Common myeloid progenitor, CD34-positive (primary cell): ENCODE measurements at regions not wholly inside any gene's neighbourhood (a gene's known extent, or its start where the extent isn't known, plus 50 kb on each side); places are given as distances from the start of the nearest gene placed in this dataset.
"Not testable (repeated sequence)": the region's sequence is repeated elsewhere in the genome, so short reads cannot be mapped to it uniquely, and the experiment has no call there.

Source experiments
- CTCF ChIA-PET: fragments of 350-600 bp; sonication (Branson Sonifier 250); formaldehyde crosslinking; loops from one replicate; lab custom pipeline; 2021; ENCODE audit warnings: antibody characterized with exemption; lab: Charles Lee
- POLR2A ChIA-PET: fragments of 350-600 bp; sonication (Branson Sonifier 250); formaldehyde crosslinking; loops from one replicate; lab custom pipeline; 2021; ENCODE audit warnings: antibody characterized with exemption; lab: Charles Lee
- DNase-seq, 3 donors: peaks; one replicate each; pipeline versions ENCODE4 v3.0.0 to v3.0.0-alpha.2; 2013
- H3K27ac ChIP-seq, 2 experiments: 1 replicate in 1 of 2; 2 replicates in 1 of 2; pipeline ENCODE4 v1.7.0; 2013; ENCODE audit warnings: inconsistent platforms in 2 of 2, low read length in 2 of 2, mild to moderate bottlenecking in 2 of 2, low read depth in 1 of 2, moderate library complexity in 1 of 2; ENCODE audit not compliant: severe bottlenecking in 2 of 2, insufficient read depth in 1 of 2, poor library complexity in 1 of 2
- H3K27me3 ChIP-seq, 5 experiments: replicated peaks in 2 of 5; 1 replicate in 3 of 5; 2 replicates in 2 of 5; pipeline versions ENCODE4 v1.6.1 to v1.7.0; 2013; ENCODE audit warnings: low read length in 4 of 5, mild to moderate bottlenecking in 2 of 5, moderate library complexity in 2 of 5, inconsistent platforms in 1 of 5; ENCODE audit not compliant: insufficient read depth in 5 of 5, control insufficient read depth in 4 of 5
- H3K36me3 ChIP-seq, 4 experiments: 1 replicate in 2 of 4; 2 replicates in 2 of 4; pipeline versions ENCODE4 v1.6.1 to v1.7.0; 2013; ENCODE audit warnings: low read length in 3 of 4, control low read depth in 1 of 4, mild to moderate bottlenecking in 1 of 4; ENCODE audit not compliant: control insufficient read depth in 4 of 4, insufficient read depth in 4 of 4
- H3K4me1 ChIP-seq, 4 experiments: 1 replicate in 3 of 4; 2 replicates in 1 of 4; pipeline versions ENCODE4 v1.6.1 to v1.7.1; 2013; ENCODE audit warnings: low read length in 3 of 4, mild to moderate bottlenecking in 3 of 4, control low read depth in 1 of 4, inconsistent platforms in 1 of 4, moderate library complexity in 1 of 4; ENCODE audit not compliant: control insufficient read depth in 4 of 4, insufficient read depth in 4 of 4; ENCODE audit errors: control extremely low read depth in 1 of 4
- H3K4me3 ChIP-seq, 7 experiments: 1 replicate in 4 of 7; 2 replicates in 3 of 7; pipeline versions ENCODE4 v1.5.1 to v1.7.0; 2013; ENCODE audit warnings: mild to moderate bottlenecking in 7 of 7, low read length in 6 of 7, moderate library complexity in 6 of 7, inconsistent platforms in 2 of 7, low read depth in 2 of 7, control low read depth in 1 of 7; ENCODE audit not compliant: insufficient read depth in 4 of 7, control insufficient read depth in 1 of 7; ENCODE audit errors: extremely low read depth in 1 of 7
- H3K9me3 ChIP-seq, 5 experiments: 1 replicate in 4 of 5; 2 replicates in 1 of 5; pipeline versions ENCODE4 v1.6.1 to v1.7.1; 2013; ENCODE audit warnings: low read length in 4 of 5, mild to moderate bottlenecking in 2 of 5, inconsistent platforms in 1 of 5, low read depth in 1 of 5, moderate library complexity in 1 of 5; ENCODE audit not compliant: control insufficient read depth in 4 of 5, insufficient read depth in 2 of 5; ENCODE audit errors: control extremely low read depth in 1 of 5
- WGBS: methylation state at CpG from one replicate; pipeline ENCODE4 v1.1.5; 2013; ENCODE audit not compliant: insufficient coverage; 5-methylcytosine and 5-hydroxymethylcytosine counted together

GRCh38 chr11:41534861-41535260 is 75.4 kb upstream of the LRRC4C start:
- 100% methylated on average over 1 of the region's 2 CpGs for WGBS
- Histone ChIP-seq H3K4me1 (no peaks in the 10 kb centered on the region), H3K36me3 (no peaks in the 10 kb centered on the region), H3K27ac (no peak overlapping the region), H3K9me3 (no peaks in the 10 kb centered on the region), H3K27me3 (no peaks in the 10 kb centered on the region), H3K4me3 (no peak overlapping the region)
- no peak for DNase-seq
- ChIA-PET CTCF (interaction anchor here (1.3 kb wide), 1 partner anchor 11 kb away, joined by 4 read pairs; no protein-coding TSS in a partner anchor), POLR2A (no interaction called here)

GRCh38 chr11:41536021-41536568 is 76.6 kb upstream of the LRRC4C start:
- Histone ChIP-seq H3K4me1 (no peaks in the 10 kb centered on the region), H3K36me3 (no peaks in the 10 kb centered on the region), H3K27me3 (no peaks in the 10 kb centered on the region), H3K9me3 (no peaks in the 10 kb centered on the region), H3K27ac (no peak overlapping the region), H3K4me3 (no peak overlapping the region)
- CTCF ChIA-PET = no interaction called here
- no peak for DNase-seq
- POLR2A ChIA-PET = no interaction called here
- WGBS = over 99% methylated on average over 7 of the region's 10 CpGs

GRCh38 chr11:41544902-41545301 is 85.5 kb upstream of the LRRC4C start:
- CTCF ChIA-PET = interaction anchor here (1.4 kb wide), 1 partner anchor 9 kb away, joined by 3 read pairs; no protein-coding TSS in a partner anchor
- 100% methylated on average over 3 of the region's 3 CpGs for WGBS
- POLR2A ChIA-PET = not testable (repeated sequence)

GRCh38 chr11:41578421-41579051 is 119.1 kb upstream of the LRRC4C start:
- H3K4me3 ChIP-seq = no peak overlapping the region
- H3K4me1 ChIP-seq = no peaks in the 10 kb centered on the region
- H3K27ac ChIP-seq = no peak overlapping the region
- ChIA-PET POLR2A (no interaction called here), CTCF (interaction anchor here (0.6 kb wide), 1 partner anchor 192 kb away, joined by 3 read pairs; no protein-coding TSS in a partner anchor)
- no peaks in the 10 kb centered on the region for H3K36me3 ChIP-seq
- WGBS = 90% methylated on average over 7 of the region's 9 CpGs
- DNase-seq = no peak
- no peaks in the 10 kb centered on the region for H3K9me3 ChIP-seq
- H3K27me3 ChIP-seq = no peaks in the 10 kb centered on the region

More at GRCh38 chr11:41544902-41545301, 85.5 kb upstream of the LRRC4C start:
- H3K27ac ChIP-seq, DNase-seq, H3K4me1 ChIP-seq, H3K4me3 ChIP-seq, H3K36me3 ChIP-seq, H3K9me3 ChIP-seq, H3K27me3 ChIP-seq: not testable (repeated sequence)

- Histone ChIP-seq H3K36me3 (no peaks in the 10 kb centered on the region), H3K9me3 (no peaks in the 10 kb centered on the region), H3K4me1 (no peaks in the 10 kb centered on the region), H3K27ac (no peak overlapping the region), H3K4me3 (no peak overlapping the region), H3K27me3 (no peaks in the 10 kb centered on the region)
- 91% methylated on average over 3 of the region's 3 CpGs for WGBS
- POLR2A ChIA-PET = no interaction called here
- CTCF ChIA-PET = interaction anchor here (0.7 kb wide), 1 partner anchor 804 kb away, joined by 3 read pairs; no protein-coding TSS in a partner anchor
- DNase-seq = no peak
Observed at GRCh38 chr11:41579546-41579945, 120.1 kb upstream of the LRRC4C start.

GRCh38 chr11:41609511-41609910 is 150.1 kb upstream of the LRRC4C start:
- H3K27ac ChIP-seq = no peak overlapping the region
- DNase-seq = no peak
- no peak overlapping the region for H3K4me3 ChIP-seq
- no peaks in the 10 kb centered on the region for H3K36me3 ChIP-seq
- H3K9me3 ChIP-seq = peaks cover 0 to 2% (median 0%) of the 10 kb centered on the region in 5 experiments
- ChIA-PET POLR2A (no interaction called here), CTCF (no interaction called here)
- no CpG with 5 or more reads among the region's 1 CpG for WGBS
- H3K27me3 ChIP-seq = no peaks in the 10 kb centered on the region
- no peaks in the 10 kb centered on the region for H3K4me1 ChIP-seq

GRCh38 chr11:41612415-41612814 is 153.0 kb upstream of the LRRC4C start:
- CTCF ChIA-PET = no interaction called here
- POLR2A ChIA-PET = no interaction called here
- 25% methylated on average over 1 of the region's 1 CpG for WGBS
- no peaks in the 10 kb centered on the region for H3K36me3 ChIP-seq
- no peak overlapping the region for H3K27ac ChIP-seq
- no peaks in the 10 kb centered on the region for H3K27me3 ChIP-seq
- DNase-seq = no peak
- no peak overlapping the region for H3K4me3 ChIP-seq
- peaks cover 0 to 2% (median 0%) of the 10 kb centered on the region in 5 experiments for H3K9me3 ChIP-seq
- H3K4me1 ChIP-seq = no peaks in the 10 kb centered on the region
